NCI-H524 treated with DMSO at 0.1 percent for 48 hours (cell line): ENCODE measurements at regions not wholly inside any gene's neighbourhood (a gene's known extent, or its start where the extent isn't known, plus 50 kb on each side); places are given as distances from the start of the nearest gene placed in this dataset.
"Not testable (repeated sequence)": the region's sequence is repeated elsewhere in the genome, so short reads cannot be mapped to it uniquely, and the experiment has no call there.

Experiments used
- DNase-seq: peaks from one replicate; lab custom pipeline; 2025; lab: John Stamatoyannopoulos, UW

- DNase-seq = no peak
These were observed 86.6 kb upstream of the FGF3 start for GRCh38 chr11:69905611-69906452.

- DNase-seq = no peak
These were observed 87.3 kb upstream of the FGF3 start for GRCh38 chr11:69906453-69906907.

- DNase-seq = no peak
These were observed 88.4 kb upstream of the FGF3 start for GRCh38 chr11:69907611-69908010.

- no peak for DNase-seq
These were observed 89.5 kb upstream of the FGF3 start for GRCh38 chr11:69908511-69909220.

- no peak for DNase-seq
These were observed 90.6 kb upstream of the FGF3 start for GRCh38 chr11:69909561-69910518.

GRCh38 chr11:69910519-69911309 lies 91.5 kb upstream of the FGF3 start:
- DNase-seq = no peak

- no peak for DNase-seq
These were observed 92.3 kb upstream of the FGF3 start for GRCh38 chr11:69911310-69912160.

- DNase-seq = no peak
These were observed 93.1 kb upstream of the FGF3 start for GRCh38 chr11:69912161-69912910.

- DNase-seq = no peak
These were observed 93.8 kb upstream of the FGF3 start for GRCh38 chr11:69912911-69913451.

GRCh38 chr11:69913591-69914285 lies 94.5 kb upstream of the FGF3 start:
- no peak for DNase-seq

GRCh38 chr11:69914286-69915150 lies 95.3 kb upstream of the FGF3 start:
- no peak for DNase-seq

GRCh38 chr11:69915151-69915500 lies 95.9 kb upstream of the FGF3 start:
- DNase-seq = no peak

- DNase-seq = no peak
These were observed 96.5 kb upstream of the FGF3 start for GRCh38 chr11:69915501-69916250.

- not testable (repeated sequence) for DNase-seq
These were observed 97.0 kb upstream of the FGF3 start for GRCh38 chr11:69916251-69916649.

GRCh38 chr11:69916806-69917387 lies 97.7 kb upstream of the FGF3 start:
- no peak for DNase-seq

- DNase-seq = no peak
These were observed 98.3 kb upstream of the FGF3 start for GRCh38 chr11:69917529-69917928.
